ENCODE measurements at regions not wholly inside any gene's neighbourhood (a gene's known extent, or its start where the extent isn't known, plus 50 kb on each side); places are given as distances from the start of the nearest gene placed in this dataset.

- TF ChIP-seq CTCF (IDR thresholded peaks at IDR 0.05; ENCODE audit: low read depth, low read length, missing input control) (no peak), RXRA (IDR thresholded peaks at IDR 0.05) (no peak), NR2F2 (IDR thresholded peaks at IDR 0.05) (no peak), HNF4G (IDR thresholded peaks at IDR 0.05) (no peak), MAX (IDR thresholded peaks at IDR 0.05) (no peak), SP1 (IDR thresholded peaks at IDR 0.05) (no peak), RAD21 (IDR thresholded peaks at IDR 0.05) (no peak), REST (IDR thresholded peaks at IDR 0.05) (no peak), JUND (IDR thresholded peaks at IDR 0.05) (no peak)
Measured at GRCh38 chr18:46222093-46222492, 117.9 kb downstream of the HAUS1 start.

Measured in liver (tissue), 3 donors.